GM19463 (cell line): ENCODE measurements at regions not wholly inside any gene's neighbourhood (a gene's known extent, or its start where the extent isn't known, plus 50 kb on each side); places are given as distances from the start of the nearest gene placed in this dataset.

Experiments
- ATAC-seq: cut with Tn5 transposase; IDR thresholded peaks from one replicate; pipeline ENCODE4 v1.9.1; 2021; ENCODE audit warnings: mild to moderate bottlenecking, moderate library complexity; ENCODE audit not compliant: unreplicated experiment

DNA sequence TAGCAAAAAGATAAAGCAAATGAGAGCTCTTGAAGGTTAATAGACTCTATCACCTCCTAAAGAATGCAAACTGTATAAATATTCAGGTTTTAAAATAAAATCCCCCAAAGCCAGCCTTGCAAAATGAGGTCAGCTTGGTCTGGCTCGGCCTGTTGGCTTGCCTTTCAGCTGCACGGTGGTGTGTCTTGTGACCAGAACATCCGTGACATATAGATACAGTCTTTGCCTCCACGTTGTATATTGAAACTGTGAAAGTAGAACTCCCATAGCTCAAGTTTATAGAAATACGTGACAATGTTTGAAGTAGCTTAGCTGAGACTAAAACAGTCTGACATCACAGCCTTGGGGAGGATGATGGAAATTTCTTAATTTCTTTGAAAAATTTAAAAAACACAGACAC is 236.6 kb upstream of the MYOCD start:
- peak; percentile 39 for ATAC-seq

DNA sequence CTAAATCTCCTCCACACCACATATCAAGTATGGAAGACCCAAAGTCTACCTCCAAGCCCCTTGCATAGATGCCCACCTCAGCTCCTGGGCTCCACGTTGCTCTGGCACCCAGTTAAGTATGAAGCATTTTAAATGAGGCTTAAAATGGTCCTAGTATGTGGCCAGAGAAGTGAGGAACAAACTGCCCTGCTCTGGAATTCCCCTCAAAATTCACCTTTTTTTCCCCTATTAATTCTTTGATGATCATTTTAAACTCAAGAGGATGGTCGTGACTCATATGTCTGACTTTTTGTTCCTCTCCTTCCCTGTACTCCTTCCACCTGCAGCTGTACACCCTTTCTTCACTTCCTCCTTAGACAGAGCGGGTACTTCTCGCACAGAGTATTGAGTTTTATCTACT is 234.5 kb upstream of the MYOCD start:
- ATAC-seq, result peak; percentile 67

DNA sequence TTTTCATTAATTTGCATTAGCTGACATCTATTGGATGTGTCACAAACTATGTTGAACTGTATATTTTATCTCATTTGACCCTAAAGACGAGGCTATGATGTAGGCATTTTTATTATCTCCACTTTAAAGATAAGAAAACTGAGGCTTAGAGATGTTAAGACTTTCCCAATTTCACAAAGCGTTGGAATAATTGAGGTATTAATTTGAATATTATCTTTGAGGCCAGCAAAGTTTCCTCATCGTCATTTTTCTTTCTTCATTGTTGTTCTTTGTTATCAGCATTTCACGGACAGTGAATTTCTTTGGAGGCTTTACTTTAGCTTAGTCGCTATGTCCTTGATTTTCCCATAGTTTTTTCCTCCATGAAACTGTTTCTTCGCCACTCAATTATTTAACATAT is 227.5 kb upstream of the MYOCD start:
- ATAC-seq, result no peak

DNA sequence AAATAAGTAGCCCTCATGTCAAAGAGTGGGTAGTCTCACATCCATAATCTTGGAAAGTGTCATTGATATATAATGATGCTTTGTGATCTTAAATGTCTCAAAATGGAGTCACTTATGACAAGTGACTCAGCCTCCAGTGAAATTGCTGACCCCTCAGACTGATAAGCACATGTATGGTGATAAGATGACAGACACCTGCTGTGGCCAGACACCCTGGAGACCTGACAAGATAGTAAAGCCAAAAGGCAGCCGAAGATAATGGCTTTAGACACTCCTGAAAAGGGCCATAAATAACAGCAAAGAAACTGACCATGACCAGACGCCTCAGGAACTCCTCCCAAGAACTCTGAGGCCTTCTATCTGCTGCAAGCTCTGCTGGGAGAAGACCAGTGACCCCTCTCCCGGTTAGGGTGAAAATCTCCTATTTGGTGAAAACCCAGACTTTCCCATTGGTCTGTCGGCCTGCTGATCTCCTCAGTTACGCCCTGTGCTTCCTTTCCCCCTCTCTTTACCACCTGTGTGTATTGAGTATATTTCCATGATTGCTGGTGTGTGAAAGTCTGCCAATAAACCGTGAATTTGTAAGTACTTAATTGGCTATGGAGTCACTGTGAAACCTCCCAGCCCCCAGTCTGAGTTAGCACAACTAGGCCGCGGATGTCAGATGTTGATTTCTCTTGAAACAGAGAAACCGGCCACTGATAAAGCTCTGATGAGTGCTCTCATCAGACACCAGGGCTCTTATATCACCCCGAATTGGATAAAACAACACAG is 226.7 kb upstream of the MYOCD start:
- peak; percentile 63 for ATAC-seq

DNA sequence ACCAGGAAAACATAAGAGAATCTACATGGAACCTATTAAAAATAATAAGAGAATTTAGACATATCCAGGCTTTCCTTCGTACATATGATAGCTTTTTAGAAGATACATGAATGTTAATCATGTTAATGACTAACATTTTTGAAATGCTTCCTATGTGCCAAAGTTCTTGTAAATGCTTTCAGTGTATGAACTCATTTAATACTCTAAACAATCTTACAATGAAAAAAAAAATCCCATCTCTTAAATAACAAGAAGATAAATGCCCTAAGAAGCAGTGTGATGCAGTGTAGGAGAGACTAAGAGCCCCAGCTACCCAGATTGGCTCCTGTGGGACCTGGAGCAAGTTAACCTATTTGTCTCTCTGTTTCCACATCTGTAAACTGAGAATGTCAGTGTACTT is 220.4 kb upstream of the MYOCD start:
- no peak for ATAC-seq

DNA sequence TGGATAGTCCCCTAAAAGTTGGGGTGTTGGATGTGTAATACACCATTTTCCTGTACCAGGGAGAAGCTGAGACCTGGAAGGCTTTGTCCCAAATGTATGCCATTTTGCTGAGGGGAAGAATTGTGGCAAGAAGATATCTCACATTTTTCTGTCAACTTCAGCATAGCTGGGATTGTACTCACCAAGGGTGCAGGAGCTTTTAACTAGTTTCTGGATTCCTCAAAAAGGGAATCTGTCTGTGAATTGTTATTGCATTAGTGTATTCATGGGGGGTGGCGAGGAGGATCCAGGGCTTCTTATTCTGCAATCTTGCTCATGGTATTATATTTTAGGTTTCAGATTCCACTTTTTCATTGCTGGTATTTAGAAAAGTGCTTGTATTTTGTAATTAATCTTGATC is 208.2 kb upstream of the MYOCD start:
- no peak for ATAC-seq

DNA sequence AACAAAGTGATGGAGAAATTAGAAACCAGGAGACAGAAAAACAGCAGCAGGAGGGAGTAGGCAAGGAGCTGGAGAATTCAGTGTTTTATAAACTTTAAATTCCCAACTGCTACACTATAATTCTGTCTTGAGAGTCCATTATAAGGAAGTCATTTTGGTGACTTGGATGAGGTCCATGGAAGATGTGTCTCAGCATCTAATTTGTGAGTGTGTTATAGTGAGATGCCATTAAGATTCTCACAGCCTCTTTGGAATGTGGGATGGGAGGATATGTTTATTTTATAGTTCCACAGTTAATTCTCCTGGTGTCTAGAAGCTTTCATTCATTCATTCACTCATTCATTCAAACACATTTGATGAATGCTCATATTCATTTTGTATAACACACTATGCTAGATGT is 206.0 kb upstream of the MYOCD start:
- ATAC-seq, result no peak

DNA sequence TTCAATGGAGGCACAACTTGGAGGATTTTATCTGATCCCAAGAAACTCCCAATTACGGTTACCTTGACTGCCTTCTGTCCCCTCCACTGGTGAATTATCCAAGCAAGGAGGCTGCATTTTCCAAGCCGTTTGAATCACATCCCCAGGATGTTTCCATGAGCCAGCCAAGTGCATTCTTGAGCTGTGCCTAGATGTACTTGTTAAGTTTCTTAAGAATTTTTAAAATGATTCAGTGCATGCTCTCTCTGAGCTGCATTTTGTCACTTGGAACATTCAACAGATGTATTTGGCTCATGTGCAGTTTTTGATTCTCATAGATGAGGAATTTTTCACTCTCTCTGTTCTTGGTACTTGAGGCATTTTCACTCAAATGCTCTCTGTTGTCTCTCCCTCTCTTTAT is 202.6 kb upstream of the MYOCD start:
- no peak for ATAC-seq

DNA sequence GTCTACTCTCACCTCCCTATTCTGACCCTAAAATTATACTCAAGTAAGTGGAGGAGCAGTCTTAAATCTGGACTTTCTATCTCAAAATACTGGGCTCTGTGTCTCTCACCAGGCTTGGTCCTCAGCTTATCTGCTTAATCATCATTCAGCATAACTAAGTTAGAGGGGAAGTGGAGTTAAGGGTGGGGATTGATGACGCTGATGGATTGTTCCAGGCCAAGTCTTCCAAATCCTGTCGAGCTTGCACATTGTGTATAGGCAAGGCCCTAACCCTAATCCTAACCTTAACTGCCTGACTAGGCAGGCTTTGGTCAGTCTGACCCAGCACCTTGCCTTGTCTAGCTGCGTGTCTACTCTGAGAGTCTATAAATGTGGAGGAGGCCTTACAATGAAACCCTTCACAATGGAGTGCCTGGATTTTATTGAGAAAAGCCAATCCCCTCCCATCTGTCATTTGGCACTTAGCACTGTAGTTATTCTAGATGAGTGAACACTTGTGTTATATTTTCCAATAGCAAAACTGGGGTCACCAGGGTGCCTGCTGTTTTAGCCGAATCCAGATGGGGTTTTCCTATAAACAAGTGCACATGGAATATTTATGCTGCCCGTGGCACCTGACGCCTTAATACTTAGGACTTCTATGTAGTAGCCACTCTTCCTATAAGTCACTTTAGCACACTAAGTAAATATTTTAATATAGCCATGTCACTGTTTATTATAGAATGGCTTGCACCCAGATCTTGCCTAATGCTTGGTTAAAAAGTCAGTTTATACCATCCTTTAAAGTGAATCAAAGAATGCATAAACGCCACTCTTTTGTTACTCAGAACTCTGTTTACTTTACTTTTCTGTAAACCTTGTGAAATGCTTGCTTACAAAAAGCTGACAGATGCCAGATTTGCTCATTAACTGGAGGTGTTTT is 193.2 kb upstream of the MYOCD start:
- no peak for ATAC-seq

DNA sequence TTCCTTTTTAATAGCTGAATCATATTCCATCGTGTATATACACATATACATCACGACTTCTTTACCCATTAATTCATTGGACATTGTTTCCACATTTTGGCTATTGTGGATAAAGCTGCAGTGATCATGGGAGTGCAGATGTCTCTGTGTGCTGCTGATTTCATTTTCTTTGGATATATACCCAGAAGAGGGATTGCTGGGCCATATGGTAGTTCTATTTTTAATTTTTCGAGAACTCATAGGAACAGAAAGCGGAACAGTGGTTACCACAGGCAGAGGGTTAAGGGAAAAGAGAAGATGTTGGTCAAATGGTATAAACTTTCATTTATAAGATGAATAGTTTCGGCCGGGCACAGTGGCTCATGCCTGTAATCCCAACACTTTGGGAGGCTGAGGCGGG is 187.4 kb upstream of the MYOCD start:
- ATAC-seq, result no peak

DNA sequence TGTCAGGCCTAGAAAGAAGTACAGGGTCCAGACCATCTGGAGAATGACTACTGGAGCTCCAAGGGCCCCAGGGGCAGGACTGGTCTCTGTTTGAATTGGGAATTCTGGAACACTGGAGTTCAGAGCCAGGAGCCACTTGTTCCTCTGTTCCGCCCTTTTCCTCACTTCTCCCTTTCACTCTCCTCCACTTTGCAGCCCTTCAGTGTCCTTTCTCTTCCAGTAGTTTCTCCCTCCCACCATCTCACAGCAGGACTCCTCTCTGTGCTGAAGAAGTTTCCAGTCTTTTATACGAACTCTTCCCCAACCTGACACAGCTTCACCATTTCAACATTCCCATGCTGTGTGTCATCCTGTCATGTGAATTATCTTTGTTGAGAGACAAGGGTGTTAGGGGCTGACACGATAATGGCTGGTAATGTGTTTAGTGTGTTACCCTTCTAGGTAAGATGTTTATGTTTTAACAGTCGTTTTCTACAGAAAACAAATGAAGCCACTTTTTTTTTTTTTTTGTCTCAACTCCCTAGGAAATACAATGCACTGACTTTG is 180.3 kb upstream of the MYOCD start:
- ATAC-seq, result no peak

DNA sequence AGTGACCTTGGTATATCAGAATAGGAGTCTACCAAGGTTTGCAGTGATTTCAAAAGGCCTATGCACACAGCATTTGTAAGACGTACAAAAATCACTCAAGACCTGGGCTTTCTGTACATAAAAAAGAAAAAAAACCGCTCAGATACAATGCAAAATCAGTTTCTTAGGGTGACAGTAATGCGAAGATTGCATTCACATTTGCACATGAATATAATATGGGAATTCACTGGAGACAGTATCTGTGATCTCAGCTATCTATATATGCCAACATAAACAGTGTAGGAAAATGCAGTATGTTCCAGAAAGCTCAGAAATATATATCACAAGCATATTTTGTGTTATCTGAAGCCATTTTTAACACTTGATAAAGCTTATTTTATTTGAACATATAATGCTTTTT is 176.4 kb upstream of the MYOCD start:
- ATAC-seq, result no peak

DNA sequence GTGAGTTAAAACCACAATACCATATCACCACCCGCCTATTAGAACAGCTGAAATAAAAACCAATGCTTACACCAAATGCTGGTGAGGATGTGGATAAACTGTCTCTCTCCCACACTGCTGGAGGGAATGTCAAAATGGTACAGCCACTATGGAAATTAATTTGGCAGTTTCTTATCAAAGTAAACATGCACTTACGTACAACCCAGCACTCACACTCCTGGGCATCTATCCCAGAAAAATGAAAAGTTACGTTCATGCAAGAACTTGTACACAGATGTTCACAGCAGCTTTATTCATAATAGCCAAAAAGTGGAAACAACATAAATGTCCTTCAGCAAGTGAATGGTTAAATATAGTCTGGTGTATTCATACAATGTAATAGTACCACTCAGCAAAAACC is 173.2 kb upstream of the MYOCD start:
- no peak for ATAC-seq

DNA sequence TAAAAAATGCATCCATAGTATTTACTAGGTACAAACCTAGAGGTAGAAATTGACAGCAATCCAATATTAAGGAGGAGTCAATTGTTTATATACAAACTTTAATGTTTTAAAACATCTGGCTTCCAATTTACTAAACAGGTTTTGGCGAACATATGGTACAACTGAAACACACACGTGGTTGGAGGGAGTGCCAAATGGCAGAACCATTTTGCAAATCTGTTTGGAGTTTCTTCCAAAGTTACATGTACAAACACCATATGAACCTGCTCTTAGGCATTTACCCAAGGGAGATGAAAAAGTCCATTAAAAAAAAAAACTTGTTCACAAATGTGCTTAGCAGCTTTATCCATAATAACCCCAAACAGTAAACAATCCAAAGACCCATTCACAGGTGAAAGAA is 159.8 kb upstream of the MYOCD start:
- ATAC-seq, result no peak

DNA sequence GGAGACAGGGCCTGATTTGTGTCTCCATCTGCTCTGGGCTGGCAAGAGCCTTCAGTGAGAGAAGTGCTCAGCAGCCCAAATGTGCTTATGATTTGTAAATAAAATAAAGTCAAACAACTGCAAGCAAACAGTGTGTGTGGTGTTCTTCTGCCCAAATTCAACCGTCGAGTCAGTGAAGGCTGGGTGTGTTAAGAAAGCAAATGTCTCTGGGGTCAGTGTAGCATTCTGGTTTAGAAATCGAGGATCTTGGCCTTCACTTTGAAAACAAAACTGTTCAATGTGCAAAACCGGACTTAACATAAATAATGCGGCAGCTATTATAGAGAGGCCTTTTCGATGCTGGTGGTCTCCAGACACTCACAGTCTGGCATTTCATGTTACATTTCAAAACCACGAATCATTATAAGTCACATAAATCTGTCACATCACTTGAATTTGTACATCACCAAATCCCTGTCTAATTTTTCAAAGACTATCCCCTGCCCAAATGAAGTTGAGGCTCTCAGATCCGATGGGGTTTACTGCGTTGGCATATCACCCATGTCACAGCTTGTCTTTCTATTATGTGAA is 158.6 kb upstream of the MYOCD start:
- no peak for ATAC-seq

DNA sequence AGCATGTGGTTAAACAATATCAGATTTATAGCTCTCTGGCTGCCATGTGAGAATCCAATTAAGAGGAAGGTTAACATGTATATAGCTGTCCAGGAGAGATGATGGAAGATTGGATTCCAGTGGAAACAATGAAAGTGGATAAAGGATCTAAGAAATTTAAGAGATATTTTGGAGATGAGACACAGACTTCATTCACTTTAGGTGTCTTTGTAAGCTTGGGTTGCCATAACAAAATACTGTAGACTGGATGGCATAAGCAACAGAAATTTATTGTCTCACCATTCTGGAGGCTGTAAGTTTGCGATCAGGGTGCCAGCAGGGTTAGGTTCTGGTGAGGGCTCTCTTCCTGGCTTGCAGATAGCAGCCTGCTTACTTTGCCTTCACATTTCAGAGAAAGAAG is 155.9 kb upstream of the MYOCD start:
- ATAC-seq, result no peak

DNA sequence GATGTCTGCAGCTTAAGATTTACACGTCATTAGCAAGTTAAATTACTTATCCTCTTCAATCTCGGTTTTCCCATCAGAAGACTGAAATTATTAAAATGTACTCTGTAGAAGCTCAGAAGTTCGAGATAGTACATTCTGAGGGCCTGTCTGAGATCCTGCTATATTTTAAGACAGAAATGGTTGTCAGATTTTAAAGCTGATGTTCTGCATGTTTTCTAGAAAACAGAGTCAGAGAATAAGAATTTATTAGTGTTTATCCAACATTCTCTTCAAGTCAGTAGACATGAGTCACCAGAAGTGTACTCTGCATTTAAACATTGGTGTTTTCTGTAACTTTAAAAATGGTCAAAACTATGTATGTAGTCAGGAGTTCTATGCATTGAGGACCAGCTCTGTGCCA is 155.2 kb upstream of the MYOCD start:
- no peak for ATAC-seq

DNA sequence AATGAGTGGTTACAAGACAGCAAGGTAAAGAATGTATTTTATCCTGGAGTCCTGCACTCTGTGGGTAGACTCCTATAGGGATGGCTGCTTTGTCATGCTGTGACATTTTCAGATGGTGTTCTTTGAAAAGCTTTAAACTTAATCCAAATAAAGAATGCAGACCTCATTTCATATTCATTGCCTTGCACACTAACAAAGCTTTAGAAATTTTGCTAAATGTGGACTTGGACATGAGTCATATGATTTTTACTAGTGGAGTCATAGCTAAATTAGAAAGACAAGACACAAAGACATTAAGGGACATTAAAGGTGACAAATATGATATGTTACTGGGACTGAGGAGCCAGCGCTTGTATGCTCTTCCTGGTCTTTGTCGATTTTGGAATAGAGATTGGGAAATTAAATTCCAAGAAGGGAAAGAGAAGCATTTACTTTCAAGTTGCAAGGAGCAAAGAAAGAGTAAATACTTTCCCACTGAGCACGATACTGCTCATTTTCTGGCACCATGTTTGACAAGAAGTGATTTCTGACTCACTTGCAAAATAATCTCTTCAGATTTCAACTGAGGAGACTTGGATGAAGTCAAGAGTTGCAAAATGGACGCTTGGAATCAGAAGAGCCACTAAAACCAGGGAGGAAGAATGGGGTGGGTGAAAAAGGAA is 152.9 kb upstream of the MYOCD start:
- ATAC-seq, result no peak

DNA sequence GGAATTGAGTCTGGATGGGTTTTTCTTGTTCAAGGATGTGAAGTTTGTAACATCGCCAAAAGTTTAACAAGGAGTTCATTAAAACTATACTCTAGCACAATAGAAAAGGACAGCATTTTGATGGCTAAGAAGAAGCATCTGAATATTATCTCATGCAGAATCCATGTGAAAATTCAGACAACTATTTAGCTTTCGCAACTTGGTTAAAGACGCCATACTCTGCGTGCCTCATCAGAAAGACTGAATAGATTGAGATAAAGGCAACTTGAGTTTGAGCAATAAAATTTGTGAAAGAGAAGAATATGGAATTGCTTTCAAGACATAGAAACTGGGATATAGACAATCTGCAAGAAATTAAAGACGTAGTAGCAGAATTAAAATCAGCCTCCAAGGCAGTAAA is 151.1 kb upstream of the MYOCD start:
- ATAC-seq, result no peak

DNA sequence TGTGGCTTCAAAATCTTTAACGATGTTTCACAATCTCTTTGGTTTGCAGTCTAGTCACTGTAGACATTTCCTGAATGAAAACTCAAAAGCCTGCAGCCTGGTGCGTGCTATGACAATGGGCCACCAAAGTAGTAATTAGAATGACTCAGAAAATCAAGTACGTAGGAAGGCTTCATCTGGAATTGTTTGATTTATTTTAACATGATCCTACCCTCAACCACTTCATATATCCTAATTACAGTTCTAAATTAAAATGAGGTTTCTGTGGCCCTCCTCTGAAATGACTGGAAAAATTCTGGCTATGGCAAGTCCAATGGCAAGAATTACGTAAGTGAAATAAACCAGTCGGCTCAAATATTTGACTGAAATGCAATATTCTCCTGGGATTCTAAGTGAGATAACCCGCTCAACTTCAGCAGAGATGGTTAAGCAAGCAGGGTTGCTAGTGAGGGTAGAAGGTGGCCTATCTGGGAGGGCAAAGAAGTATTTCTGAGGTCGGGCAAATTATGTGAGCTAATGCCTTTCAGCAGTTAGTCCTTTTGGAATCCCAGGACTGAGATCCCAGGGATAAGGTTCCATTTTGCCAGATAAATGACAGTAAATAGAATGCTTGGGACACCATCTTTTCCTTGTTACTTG is 145.6 kb upstream of the MYOCD start:
- no peak for ATAC-seq

DNA sequence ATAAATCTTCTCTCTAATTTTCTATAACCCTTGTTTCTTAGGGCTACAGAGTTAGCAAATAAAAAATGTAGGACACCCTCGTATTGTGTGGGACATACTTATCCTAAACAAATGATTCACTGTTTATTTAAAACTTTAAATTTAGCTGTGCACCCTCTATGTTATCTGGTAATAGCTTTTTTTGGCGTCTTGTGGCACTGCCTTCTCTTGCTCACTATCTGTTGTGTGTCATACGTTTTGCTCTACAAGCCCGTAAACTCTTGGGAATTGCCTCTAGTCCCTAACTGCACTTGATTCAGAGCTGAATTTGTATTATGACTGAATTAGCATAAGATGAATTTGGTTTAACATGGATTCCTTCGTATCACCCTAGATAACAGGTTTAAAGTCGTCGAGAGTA is 144.3 kb upstream of the MYOCD start:
- no peak for ATAC-seq
